Myocyte (in vitro differentiated cells): ENCODE measurements at regions not wholly inside any gene's neighbourhood (a gene's known extent, or its start where the extent isn't known, plus 50 kb on each side); places are given as distances from the start of the nearest gene placed in this dataset.

ENCODE experiments used
- DNase-seq: peaks from one replicate; pipeline ENCODE4 v3.0.0-alpha.2; 2012; ENCODE audit warnings: low read depth

DNA sequence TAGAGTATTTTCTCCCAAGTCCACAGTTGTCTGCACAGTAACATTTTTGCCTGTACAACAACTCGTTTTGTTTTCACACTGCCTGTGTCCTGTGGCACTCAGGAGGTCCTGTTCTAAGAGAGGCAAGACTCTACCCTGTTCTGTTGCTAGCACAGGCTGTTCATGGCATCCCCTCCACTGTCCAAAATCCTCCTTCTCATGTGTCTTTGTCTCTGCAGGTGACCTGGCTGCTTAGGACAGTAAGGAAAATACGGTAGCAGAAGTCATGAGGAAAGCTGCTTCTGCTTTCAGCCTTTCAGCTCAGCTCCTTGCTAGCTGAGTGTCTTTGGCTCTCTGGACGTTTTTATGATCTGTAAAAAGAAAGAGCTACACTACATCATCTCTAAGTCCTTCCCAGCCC is 205.9 kb downstream of the C1D start:
- no peak for DNase-seq

GRCh38 chr2:67857836-67858235 is 205.0 kb downstream of the C1D start:
- DNase-seq: no peak

GRCh38 chr2:67858886-67859285 is 203.9 kb downstream of the C1D start:
- no peak for DNase-seq

- no peak for DNase-seq
Measured at GRCh38 chr2:67865917-67866316, 196.9 kb downstream of the C1D start.

DNA sequence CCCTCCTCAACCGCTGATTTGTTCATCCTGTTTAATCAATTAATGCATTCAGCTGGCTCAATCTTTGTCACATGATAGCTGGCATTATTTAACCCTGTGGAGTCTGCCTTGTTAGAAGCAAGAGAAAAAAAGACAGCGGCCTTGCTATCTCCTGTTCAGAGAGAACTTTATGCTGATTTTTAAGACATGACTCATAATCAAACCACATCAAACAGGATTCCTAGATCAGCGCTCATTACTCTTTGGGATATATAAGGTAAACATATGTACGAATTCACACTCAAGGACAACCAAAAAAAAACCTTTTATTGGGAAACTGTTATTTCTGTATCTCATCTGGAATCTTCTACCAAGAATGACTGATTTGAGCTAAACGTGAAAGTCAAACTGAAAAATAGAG is 195.1 kb downstream of the C1D start:
- DNase-seq: no peak

- peak; percentile 78 for DNase-seq
Measured at GRCh38 chr2:67871686-67872412, 191.0 kb downstream of the C1D start.

- DNase-seq: no peak
Measured at GRCh38 chr2:67872481-67872880, 190.3 kb downstream of the C1D start.

GRCh38 chr2:67873916-67874315 is 188.9 kb downstream of the C1D start:
- no peak for DNase-seq

DNA sequence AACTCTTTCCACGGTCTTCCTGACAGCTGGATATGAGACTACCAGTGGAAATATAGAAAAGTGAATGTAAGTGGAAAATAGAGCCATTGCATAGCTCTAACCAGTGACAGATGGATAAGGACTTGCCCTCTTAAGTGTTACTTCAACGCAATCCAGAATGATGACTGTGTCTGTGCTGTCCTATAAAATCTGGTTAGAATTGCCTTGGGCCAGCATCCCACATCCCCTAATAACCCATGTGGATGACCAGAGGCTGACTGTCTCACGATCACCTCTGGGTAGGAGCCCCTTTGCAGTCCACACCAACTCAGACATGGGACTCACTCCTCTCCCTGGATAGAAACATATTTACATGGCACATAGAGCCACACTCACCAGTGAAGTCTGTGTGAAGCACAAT is 186.6 kb downstream of the C1D start:
- DNase-seq: no peak

DNA sequence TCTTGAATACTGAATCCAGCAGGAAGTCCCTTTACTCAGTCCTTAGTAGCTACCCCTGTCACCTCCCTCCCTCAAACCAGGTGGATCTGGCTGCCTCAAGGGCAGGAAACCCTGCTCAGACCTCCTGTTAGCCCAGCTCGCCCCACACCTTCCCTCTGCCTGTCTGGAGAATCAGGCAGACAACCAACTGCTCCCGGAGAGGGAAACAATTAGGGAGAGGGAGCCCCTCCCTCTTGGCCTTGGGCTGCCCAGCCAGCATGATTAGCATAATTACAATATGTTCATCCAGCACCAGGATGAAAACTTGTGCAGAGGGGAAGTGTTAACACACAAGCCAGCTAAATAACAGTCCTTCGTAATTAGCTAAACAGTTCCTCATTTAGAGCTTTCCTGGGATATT is 185.5 kb downstream of the C1D start:
- no peak for DNase-seq

GRCh38 chr2:67878743-67879142 is 184.1 kb downstream of the C1D start:
- DNase-seq: no peak

DNA sequence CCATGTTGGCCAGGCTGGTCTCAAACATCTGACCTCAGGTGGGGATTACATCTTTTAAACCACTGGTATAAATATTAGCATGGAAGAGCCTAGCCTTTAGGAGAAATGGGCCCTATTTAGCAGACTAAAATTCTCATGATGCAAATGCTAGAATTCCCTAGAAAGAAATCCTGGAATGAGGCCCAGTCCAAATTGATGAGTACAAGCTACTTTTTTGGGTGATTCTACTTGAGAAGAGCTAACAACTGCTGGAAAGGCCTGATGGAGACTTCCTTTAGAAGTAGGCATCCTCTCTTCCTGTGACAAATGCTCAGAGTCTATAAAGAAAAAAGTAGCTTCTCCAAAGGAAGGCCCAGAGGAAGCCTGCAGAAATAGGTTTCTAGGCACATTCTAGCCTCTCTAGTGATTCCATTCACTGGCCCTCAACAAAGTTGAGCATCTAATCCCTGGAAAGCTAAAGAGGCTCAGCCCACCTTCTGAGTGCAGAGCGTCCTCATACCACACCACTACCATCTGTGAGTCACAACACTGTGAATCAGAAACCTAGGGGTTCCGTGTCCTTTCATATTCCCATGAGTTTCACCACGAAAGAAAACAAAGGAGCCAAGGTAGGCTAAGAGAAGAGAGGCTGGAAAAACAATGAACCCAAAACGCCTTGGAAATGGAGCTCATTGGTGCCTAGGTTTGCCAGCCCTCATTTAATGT is 183.1 kb downstream of the C1D start:
- DNase-seq: peak; percentile 17

DNA sequence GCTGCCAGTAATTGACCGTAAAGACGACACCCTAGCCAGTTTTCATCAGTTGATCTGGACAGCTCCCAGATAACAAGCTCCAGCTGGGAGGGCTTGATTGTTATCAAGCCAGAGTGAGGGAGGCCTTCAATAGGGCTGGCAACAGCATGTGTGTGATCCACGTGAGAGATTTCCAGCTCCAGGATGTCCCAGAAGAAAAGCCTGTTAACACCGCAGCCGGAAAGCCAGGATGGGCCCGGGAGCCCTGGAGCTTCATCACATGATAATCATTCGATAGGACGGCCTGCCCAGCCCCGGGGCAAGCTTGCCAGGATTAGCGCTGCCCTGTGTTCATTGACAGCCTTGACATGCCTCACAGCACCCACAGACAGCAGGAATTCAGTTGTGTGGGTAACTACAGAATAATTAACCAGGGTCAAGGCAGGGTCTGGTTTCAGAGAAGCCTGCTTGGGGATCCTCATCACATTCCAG is 182.5 kb downstream of the C1D start:
- DNase-seq: peak; percentile 53

DNA sequence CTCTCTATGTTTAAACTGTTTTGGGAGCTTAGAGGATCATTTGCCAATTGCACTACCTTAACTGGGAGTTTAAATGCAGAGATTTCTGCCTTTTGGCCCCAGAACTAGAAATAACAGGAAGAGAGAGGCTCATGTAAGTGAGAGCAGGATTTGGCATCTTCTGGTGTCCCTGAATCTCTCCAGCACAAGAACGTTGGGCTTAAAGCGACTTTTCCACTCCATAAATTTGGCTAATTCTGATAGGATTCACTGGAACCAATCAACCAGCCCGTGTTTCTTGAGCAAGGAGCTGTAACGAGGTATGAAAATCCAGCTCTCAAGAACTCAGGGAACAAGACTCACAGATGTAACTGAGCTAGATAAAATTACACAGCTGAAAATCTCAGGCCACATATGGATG is 181.0 kb downstream of the C1D start:
- DNase-seq: no peak

DNA sequence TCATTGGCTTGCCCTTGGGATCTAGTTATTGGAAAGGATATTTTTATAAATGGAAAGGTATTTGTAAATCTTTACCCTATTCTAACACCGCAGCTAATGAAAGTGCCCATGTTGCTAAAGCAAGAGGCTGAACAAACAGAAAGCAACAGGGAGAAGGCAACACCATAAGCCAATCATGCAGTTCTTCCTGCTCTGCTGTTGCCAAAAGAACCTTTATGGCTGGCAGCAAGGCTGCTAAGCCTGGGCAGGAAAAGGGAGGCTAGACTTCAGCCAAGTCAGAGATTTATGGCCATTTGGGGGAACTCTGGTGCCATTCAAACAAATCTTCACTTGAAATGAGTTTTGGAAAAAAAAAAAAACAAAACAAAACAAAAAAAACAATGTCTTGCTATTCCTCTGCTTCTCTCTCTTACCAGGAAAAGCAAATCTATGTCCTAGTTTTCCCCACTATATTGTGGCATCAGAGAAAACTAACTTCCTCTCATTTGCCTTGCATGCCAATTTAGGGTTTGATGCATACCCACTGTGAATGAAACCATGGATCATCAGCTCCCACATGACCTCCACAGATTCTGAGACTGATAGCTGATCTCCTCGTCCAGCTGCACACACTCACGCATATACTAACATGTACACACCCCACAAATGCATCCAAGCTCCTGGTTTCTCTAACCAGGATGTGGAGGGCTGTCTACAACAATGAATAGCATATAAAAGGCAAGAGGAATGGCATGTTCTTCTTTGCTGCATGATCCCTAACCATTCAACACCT is 179.3 kb downstream of the C1D start:
- DNase-seq: no peak

DNA sequence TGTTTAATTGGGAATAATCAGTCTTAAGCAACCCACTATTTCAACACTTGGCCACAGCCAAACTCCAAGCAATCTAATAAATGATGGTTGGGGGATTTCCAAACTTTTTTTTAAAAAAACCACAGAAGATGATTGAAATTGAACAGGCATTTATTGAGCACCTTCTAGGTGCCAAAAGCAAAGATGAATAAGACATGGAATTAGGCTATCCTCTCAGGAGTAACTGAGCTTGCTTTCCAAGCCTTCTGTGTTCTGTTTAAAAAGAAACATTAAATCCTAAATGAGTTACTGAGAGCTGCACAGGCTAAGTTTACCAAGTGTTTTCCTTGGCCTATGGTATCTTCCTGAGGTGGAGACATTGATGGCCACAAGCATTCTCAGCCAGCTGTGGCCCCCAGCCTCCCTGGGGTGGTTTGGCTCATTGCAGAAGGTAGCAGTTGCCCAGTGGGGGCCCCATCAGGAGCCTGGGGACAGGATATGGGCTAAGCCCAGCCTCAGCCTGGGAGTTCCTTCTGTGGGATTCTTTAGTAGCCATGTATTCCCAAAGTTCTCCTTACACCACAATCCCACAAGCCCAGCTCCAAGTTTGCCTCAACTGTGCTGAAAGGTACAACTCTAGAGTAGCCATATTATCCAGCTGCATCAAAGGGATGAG is 174.3 kb downstream of the C1D start:
- DNase-seq: no peak

DNA sequence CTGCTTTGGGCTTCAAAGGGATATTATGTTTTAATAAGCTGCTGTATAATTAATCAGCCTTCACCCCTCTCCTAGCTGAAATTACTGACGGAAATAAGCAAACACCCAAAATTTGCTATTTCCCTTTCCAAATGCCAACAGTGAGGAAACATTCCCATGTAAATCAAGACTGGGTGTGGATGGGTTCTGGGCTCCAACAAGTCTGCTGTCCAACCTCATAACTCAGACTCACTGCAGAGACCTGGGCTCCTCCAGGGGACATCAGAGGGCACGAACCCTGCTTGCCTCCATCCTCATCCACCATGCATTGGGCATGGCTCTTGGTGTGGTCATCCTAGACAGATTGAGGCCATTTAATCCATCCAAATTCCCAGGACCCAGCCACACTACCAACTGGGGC is 173.7 kb downstream of the C1D start:
- DNase-seq: no peak

- no peak for DNase-seq
Measured at GRCh38 chr2:67891642-67892041, 171.2 kb downstream of the C1D start.

DNA sequence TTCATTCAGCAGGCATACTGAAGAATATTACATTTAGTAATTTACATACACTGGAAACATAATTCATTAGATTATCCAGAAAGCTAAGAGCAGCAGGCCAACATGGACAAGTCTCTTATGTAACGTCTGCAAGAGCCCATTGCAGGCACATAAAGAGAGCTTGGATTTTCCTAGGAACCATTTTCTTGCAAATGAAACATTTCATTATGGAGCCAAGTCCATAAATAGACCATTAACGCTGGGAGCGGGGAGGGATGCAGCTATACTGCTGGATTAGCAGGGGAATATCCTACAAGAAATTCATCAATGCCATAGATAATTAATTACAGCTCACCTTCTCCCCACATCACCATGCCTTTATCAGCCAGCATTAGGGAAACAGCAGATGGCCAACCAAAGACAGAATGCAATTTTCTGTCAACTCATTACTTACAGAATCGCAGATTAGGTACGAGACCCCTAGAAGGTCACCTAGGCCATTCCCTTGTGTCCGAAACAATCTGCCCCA is 170.4 kb downstream of the C1D start:
- no peak for DNase-seq

DNA sequence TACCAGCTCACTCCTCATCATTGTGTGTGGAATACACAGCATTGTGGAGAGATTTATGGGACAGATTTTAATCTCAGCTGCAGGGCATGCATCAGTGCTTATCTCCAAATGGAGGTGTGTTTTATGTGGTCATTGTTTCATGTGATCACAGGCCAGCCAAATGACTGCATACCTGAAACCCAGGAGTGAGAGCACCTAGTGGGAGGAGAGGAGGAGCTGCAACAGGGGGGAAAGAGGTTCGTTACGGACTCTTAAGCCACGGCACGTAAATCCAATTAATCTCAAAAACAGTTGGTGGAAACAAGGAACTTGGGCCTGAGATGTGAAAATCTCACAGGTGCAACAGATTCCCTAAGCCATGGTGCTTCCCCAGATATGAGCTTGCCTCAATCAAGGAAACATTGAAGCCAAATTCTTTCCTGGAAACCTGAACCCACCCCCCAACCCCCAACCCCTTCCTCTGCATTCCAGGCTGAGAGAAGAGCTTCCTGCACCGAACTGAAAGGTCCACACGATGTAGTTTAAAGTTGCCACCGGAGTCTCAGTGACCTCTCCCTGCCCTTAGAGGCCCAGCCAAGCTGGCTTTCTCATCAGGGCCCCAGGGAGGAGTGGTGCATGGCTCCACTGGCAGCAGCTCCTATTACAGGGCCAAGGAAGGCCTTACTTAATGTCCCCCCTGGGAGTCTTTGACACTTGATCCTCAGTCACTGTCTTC is 167.4 kb downstream of the C1D start:
- peak; percentile 62 for DNase-seq

DNA sequence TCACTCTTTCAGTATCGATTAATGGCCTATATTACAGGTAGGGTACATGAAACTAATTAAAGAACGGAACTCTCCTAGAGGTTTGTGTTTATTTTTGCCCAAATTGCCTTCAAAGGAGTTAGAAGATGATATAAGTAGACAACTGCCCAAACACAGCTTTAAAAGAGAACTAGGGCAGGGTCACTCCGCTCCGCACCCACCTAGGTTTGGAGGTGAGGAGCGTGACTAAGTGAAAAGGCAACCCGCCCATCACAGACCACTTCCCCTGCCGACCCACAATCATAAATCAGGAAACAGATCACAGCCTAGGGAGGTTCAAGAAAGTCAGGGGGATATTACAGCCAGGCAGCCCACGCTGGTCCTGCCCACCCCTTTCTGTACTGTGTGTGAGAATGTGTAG is 166.7 kb downstream of the C1D start:
- DNase-seq: no peak
